Umbilical cord (tissue), 1 donor: ENCODE measurements at regions not wholly inside any gene's neighbourhood (a gene's known extent, or its start where the extent isn't known, plus 50 kb on each side); places are given as distances from the start of the nearest gene placed in this dataset.

Experiments
- DNase-seq: peaks from one replicate; pipeline ENCODE4 v3.0.0-alpha.2; 2015; ENCODE audit warnings: low spot score

GRCh38 chr7:15922002-15922401 lies 235.5 kb upstream of the MEOX2 start:
- no peak for DNase-seq

DNA sequence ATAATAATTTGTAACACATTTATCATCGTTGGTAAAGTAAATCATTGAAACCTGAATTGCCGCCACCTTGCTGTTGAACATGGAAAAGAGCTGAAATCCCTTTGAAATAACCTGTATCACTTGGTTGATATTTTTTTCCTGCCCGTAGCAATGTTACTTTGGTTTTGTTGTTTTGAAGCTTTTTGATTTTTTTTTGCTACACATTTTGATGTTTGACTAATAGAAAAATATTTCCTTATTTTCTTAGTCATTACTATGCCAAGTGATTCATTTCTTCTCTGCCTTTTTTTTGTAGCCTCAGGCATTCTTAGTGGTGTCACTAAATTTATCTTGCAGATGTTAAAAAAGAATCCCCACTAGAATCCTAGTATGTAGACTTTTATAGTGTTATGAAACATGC lies 235.1 kb upstream of the MEOX2 start:
- DNase-seq = no peak

GRCh38 chr7:15920953-15921352 lies 234.5 kb upstream of the MEOX2 start:
- no peak for DNase-seq

- peak; percentile 64 for DNase-seq
Measured at GRCh38 chr7:15916681-15917380, 230.3 kb upstream of the MEOX2 start.

- peak; percentile 34 for DNase-seq
Measured at GRCh38 chr7:15915686-15916293, 229.3 kb upstream of the MEOX2 start.

DNA sequence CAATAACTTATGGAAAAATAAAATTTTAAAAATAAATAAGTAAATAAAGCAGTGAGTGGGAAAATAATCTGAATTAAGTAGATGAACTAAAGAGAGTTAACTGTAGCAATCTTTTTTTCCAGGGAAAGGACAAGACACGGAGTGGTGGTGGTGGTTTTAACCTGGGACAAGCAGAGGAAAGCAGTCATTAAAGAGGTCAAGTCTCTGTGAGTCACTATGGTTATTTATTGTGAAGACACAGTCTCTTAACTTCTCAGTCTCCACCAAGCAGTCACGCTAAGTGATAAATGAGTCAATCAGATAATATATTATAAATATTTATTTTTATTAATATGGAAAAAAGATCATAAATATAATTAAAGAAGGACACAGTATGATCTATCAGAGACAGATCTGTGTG lies 228.1 kb upstream of the MEOX2 start:
- DNase-seq = no peak

DNA sequence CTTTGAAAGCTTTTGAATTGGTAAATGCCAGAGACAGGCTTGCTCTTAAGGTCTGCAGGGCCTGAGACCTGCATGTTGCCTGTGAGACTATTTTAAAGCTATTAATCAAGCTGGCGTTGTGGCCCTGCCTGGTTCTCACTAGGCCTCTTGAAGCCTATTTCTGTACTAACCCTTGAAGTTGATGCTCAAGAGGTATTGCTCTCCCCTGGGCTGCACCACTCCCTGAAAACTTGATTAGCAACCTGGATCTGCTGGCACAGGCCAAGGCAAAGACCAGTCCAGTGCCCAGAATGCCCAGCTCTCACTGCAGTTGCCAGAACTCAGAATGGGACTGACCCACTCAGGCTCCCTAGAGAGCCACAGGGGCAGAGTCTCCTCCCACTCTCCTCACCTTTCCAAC lies 220.0 kb upstream of the MEOX2 start:
- no peak for DNase-seq

- no peak for DNase-seq
Measured at GRCh38 chr7:15905251-15906040, 219.0 kb upstream of the MEOX2 start.

- DNase-seq = peak; percentile 59
Measured at GRCh38 chr7:15891151-15891881, 204.8 kb upstream of the MEOX2 start.

DNA sequence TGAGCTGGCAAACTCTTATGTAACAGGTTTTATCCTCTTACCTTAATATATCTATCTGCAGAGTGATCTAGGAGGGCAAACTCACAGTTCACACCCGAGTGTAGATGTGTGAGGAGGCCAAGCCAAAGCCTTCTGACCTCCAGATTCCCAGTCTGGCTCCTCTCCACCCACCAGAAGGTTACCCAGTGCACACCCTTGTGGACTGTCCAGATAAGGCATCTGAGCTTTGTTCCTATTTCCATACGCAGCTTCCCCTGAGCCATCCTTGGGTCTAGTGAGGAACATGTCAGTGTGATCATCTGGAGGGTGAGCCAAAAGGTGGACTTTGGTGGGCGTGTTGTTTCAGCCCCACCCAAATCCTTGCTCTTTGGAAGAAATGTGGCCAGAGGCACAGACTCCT lies 203.0 kb upstream of the MEOX2 start:
- DNase-seq = no peak

GRCh38 chr7:15888090-15888489 lies 201.6 kb upstream of the MEOX2 start:
- no peak for DNase-seq

- no peak for DNase-seq
Measured at GRCh38 chr7:15886626-15887025, 200.1 kb upstream of the MEOX2 start.

- no peak for DNase-seq
Measured at GRCh38 chr7:15885678-15886077, 199.2 kb upstream of the MEOX2 start.

GRCh38 chr7:15874774-15875173 lies 188.3 kb upstream of the MEOX2 start:
- DNase-seq = peak; percentile 16

GRCh38 chr7:15870347-15870746 lies 183.9 kb upstream of the MEOX2 start:
- no peak for DNase-seq

GRCh38 chr7:15867441-15867840 lies 181.0 kb upstream of the MEOX2 start:
- no peak for DNase-seq

- no peak for DNase-seq
Measured at GRCh38 chr7:15866753-15867152, 180.3 kb upstream of the MEOX2 start.

GRCh38 chr7:15864626-15864991 lies 178.1 kb upstream of the MEOX2 start:
- no peak for DNase-seq

DNA sequence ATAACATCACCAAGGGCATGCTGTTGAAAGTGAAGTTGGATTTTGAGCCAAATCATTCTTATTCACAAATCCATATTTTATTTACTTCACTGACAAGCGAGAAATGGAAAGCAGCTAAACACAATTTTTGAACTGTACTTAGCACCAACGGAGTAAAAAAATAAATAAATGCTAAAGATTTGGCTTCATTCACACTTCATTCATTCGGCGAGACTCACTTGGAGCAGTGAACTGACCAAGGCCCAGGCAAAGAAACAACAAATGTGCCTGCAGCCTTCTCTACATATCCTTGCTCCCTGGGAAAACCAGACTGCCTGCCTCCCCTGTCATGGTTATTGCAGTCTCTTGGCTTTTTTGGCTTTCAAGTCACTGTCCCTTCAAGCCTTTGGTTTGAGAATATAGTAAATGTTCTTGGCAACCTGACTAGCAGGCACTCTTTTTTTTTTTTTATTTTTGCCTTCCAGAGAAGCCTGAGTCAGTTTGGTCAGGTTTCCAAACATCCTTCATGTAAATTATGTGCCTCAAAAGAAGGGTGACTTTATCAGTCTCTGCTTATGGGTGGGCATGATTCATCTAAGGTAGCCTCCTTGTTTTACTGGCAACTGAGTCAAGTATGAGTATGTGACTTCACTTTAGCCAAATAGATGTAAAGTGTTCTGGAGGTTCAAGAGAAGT lies 177.6 kb upstream of the MEOX2 start:
- no peak for DNase-seq

GRCh38 chr7:15862781-15863165 lies 176.3 kb upstream of the MEOX2 start:
- no peak for DNase-seq

DNA sequence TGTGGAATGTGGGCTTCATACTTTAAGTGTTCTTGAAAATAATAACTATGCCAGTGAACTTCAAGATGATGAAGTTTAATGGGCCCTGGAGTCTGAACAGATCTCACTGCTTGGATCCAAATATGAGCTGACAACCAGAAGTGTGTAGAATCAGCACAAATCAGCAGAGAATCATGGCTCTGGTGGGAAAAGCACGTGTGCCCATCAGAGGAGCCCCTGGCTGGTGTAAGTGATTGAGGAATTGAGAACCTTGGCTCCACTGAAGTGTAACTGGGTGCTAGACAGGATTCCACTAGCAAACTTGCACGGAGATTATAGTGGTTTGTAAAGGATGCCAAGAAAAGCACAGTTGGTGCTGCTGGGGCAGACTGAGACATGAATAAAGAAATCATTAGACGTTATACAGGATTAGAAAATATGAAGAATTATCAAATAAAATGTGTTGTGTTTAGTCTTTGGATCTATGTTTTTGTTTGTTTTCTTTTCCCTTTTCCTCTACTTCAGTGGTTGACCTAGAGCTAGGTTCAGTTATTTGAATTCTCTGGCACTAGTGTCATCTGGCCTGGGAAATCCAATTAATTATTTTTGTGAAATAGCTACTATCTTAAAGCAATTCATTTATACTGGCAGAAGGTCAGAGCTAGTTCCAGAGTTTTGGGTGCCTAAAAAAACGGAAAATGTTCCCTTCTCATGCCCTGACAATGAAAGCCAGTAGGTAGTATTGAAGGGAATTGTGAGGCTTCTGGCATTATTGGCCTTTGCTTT lies 175.7 kb upstream of the MEOX2 start:
- DNase-seq = no peak
